GM12891 (cell line): ENCODE measurements at regions not wholly inside any gene's neighbourhood (a gene's known extent, or its start where the extent isn't known, plus 50 kb on each side); places are given as distances from the start of the nearest gene placed in this dataset.
"Not testable (repeated sequence)": the region's sequence is repeated elsewhere in the genome, so short reads cannot be mapped to it uniquely, and the experiment has no call there.

Experiments
- DNase-seq: peaks from one replicate; pipeline ENCODE4 v3.0.0; 2011; ENCODE audit warnings: low spot score; ENCODE audit not compliant: insufficient read length
- FAIRE-seq: peaks from 2 replicates; lab custom pipeline; 2011; peaks lifted over from hg19 to GRCh38; lab: Jason Lieb, UNC
- PAX5 ChIP-seq: IDR thresholded peaks from 2 replicates; pipeline ENCODE4 v1.6.1; 2011; ENCODE audit warnings: low read length, moderate library complexity, mild to moderate bottlenecking; ENCODE audit not compliant: insufficient read depth, severe bottlenecking
- POLR2A ChIP-seq: IDR thresholded peaks from 2 replicates; pipeline ENCODE4 v1.6.1; 2011; ENCODE audit warnings: low read depth, low read length, control low read depth
- POLR2AphosphoS5 ChIP-seq: IDR thresholded peaks from 2 replicates; pipeline ENCODE4 v1.6.1; 2011; ENCODE audit warnings: low read depth, low read length, control low read depth
- POU2F2 ChIP-seq: IDR thresholded peaks from 2 replicates; pipeline ENCODE4 v1.6.1; 2011; ENCODE audit warnings: low read depth, mild to moderate bottlenecking, control low read depth, low read length, moderate library complexity
- SPI1 ChIP-seq: IDR thresholded peaks from 2 replicates; pipeline ENCODE4 v1.6.1; 2011; ENCODE audit warnings: low read depth, low read length, control low read depth
- TAF1 ChIP-seq: IDR thresholded peaks from 2 replicates; pipeline ENCODE4 v1.6.1; 2011; ENCODE audit warnings: low read depth, low read length, control low read depth

DNA sequence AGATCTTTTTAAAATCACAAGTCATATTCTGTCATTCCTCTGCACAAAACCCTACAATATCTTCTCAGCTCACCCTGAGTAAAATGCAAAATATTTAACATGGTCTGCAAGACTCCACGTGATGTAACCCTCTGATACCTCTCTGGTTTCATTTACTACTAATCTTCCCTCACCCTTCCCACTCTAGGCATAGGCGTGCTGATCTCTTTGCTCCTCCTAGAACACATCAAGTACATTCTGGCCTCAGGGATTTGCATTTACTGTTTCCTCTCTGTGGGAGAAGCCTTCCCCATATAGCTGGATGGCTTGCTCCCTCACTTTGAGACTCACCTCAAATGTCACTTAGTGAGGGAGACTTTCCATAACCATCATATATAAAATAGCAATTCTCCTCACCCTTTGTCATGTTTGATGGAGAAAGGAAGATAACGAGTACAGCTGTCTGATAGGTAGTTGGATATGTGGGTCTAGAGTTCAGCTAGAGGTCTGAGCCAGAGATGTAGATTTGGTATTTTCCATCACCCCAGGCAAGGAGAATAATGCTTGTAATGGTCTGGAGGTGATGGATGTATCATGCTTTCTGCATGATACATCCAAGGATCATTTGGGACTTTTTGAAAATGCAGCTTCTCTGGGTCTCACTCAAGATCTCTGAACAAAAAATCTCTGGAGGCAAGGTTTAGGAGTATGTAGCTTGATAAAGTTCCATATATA is 123.9 kb upstream of the VAMP7 start:
- no peak for DNase-seq
- TF ChIP-seq POLR2AphosphoS5 = no peak
- no peak for TF ChIP-seq SPI1
- TF ChIP-seq TAF1 = no peak
- TF ChIP-seq POU2F2 = no peak
- TF ChIP-seq POLR2A = no peak
- no peak for TF ChIP-seq PAX5
- no peak for FAIRE-seq

- TF ChIP-seq SPI1 (no peak), POLR2A (no peak), POU2F2 (no peak), POLR2AphosphoS5 (no peak), TAF1 (no peak), PAX5 (no peak)
- no peak for FAIRE-seq
Observed at GRCh38 chrX:155755706-155756337, 125.3 kb upstream of the VAMP7 start.

DNA sequence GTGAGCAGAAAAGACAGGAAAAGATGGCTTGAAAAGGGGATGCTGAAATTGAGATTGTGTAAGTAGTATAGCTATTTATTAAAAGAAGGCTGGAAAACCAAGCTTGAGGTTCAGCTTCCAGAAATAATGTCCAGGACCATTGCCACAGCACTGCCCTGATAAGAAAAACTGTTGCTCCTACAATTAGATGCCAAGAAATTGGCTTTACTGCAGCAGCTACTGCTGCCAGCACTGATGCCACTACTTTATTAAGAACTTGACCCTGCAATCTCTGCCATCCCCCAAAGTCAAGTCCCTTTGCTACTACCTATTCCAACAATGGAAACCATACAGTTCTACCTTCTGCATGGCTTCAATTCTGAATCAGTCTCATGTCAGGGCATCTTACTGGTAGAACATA is 130.0 kb upstream of the VAMP7 start:
- FAIRE-seq (no peak), DNase-seq (no peak)
- TF ChIP-seq POU2F2 (no peak), TAF1 (no peak), SPI1 (no peak), POLR2AphosphoS5 (no peak), POLR2A (no peak), PAX5 (no peak)

More at GRCh38 chrX:155755706-155756337, 125.3 kb upstream of the VAMP7 start:
- no peak for DNase-seq

- TF ChIP-seq TAF1 = no peak
- no peak for TF ChIP-seq POLR2A
- no peak for TF ChIP-seq PAX5
- no peak for TF ChIP-seq POLR2AphosphoS5
- no peak for TF ChIP-seq POU2F2
- TF ChIP-seq SPI1 = no peak
- DNase-seq (no peak), FAIRE-seq (no peak)
Observed at GRCh38 chrX:155747520-155747919, 133.6 kb upstream of the VAMP7 start.

GRCh38 chrX:155745792-155746191 is 133.0 kb upstream of the TMLHE start:
- TF ChIP-seq POU2F2 (no peak), SPI1 (no peak), POLR2AphosphoS5 (no peak), PAX5 (no peak)
- no peak for DNase-seq
- FAIRE-seq = no peak

GRCh38 chrX:155744534-155744933 is 131.8 kb upstream of the TMLHE start:
- FAIRE-seq = no peak
- DNase-seq = no peak
- TF ChIP-seq PAX5 (no peak), POLR2AphosphoS5 (no peak), POLR2A (no peak), POU2F2 (no peak), SPI1 (no peak), TAF1 (no peak)

DNA sequence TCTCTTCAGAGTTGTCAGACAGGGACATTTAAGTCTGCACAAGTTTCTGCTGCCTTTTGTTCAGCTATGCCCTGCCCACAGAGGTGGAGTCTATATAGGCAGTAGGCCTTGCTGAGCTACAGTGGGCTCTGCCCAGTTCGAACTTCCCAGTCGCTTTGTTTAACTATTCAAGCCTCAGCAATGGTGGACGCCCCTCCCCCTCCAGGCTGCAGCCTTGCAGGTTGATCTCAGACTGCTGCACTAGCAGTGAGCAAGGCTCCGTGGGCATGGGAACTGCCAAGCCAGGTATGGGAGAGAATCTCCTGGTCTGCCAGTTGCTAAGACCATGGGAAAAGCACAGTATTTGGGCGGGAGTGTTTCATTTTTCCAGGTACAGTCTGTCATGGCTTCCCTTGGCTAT is 115.6 kb upstream of the TMLHE start:
- not testable (repeated sequence) for DNase-seq, FAIRE-seq

GRCh38 chrX:155718972-155719586 is 106.3 kb upstream of the TMLHE start:
- DNase-seq = no peak
- no peak for TF ChIP-seq POLR2AphosphoS5
- TF ChIP-seq POLR2A = no peak
- TF ChIP-seq TAF1 = no peak
- no peak for TF ChIP-seq PAX5
- no peak for TF ChIP-seq SPI1
- no peak for TF ChIP-seq POU2F2
- FAIRE-seq = no peak

DNA sequence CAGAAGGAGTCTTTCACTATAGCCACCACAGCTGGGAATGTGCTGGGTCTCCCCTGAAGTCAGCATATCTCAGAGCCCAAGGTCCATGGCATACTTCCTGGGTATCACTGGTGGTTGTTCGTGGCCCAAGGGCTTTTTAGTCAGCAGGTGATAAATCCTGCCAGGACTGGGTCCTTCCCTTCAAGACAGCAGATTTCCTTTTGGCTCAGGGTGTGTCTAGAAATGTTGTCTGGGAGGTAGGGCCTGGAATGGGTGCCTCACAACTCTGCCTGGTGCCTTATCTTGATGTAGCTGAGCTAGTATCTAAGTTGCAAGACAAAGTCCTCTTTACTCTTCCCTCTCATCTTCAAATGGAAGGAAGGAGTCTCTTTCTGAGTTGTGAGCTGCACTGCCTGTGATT is 102.4 kb upstream of the TMLHE start:
- no peak for TF ChIP-seq POU2F2
- TF ChIP-seq TAF1 = no peak
- TF ChIP-seq POLR2AphosphoS5 = no peak
- TF ChIP-seq PAX5 = no peak
- no peak for TF ChIP-seq POLR2A
- TF ChIP-seq SPI1 = no peak
- no peak for DNase-seq
- FAIRE-seq = no peak

- TF ChIP-seq PAX5 = no peak
- no peak for TF ChIP-seq SPI1
- no peak for TF ChIP-seq POLR2AphosphoS5
- TF ChIP-seq POU2F2 = no peak
- TF ChIP-seq TAF1 = no peak
- no peak for TF ChIP-seq POLR2A
- no peak for DNase-seq
- FAIRE-seq = no peak
Observed at GRCh38 chrX:155695419-155695818, 82.7 kb upstream of the TMLHE start.
